Natural killer cell treated with Interleukin-12 subunit alpha and Interleukin-12 subunit beta and Interleukin-15 and Interleukin-18, amount 100 ng/mL, for 72 hours (primary cell): ENCODE measurements at regions not wholly inside any gene's neighbourhood (a gene's known extent, or its start where the extent isn't known, plus 50 kb on each side); places are given as distances from the start of the nearest gene placed in this dataset.
A peak's percentile ranks its signal among the peaks of the same experiment; 100 is the strongest.

Source experiments
- ATAC-seq, 2 donors: fragments of 150-1000 bp; cut with Tn5 transposase in 1 of 2; sonication (Bioruptor Pico), chemical (Tn5 transposase) in 1 of 2; 2 replicates each; pipeline ENCODE4 v1.10.0; 2021
- DNase-seq: peaks from one replicate; pipeline ENCODE4 v3.0.0; 2022; ENCODE audit warnings: low spot score
- H3K27ac Mint-ChIP-seq, 2 donors: 1 replicate in 1 of 2; 2 replicates in 1 of 2; pipeline ENCODE4 v1.8.0; 2022; ENCODE audit warnings: mixed read lengths in 2 of 2, mild to moderate bottlenecking in 1 of 2, moderate library complexity in 1 of 2
- H3K27me3 Mint-ChIP-seq, 2 donors: 1 replicate in 1 of 2; 2 replicates in 1 of 2; pipeline ENCODE4 v1.8.0; 2022; ENCODE audit warnings: mixed read lengths in 2 of 2
- H3K36me3 Mint-ChIP-seq: one replicate; pipeline ENCODE4 v1.8.0; 2022; ENCODE audit warnings: mixed read lengths
- H3K4me1 Mint-ChIP-seq, 2 donors: 1 replicate in 1 of 2; 2 replicates in 1 of 2; pipeline ENCODE4 v1.8.0; 2022; ENCODE audit warnings: low read depth in 2 of 2, mixed read lengths in 2 of 2, mild to moderate bottlenecking in 1 of 2
- H3K4me3 Mint-ChIP-seq: one replicate; pipeline ENCODE4 v1.8.0; 2022; ENCODE audit warnings: mixed read lengths
- H3K9me3 Mint-ChIP-seq: 2 replicates; pipeline ENCODE4 v1.8.0; 2022; ENCODE audit warnings: mixed read lengths

- Mint-ChIP-seq H3K9me3 (no peaks in the 10 kb centered on the region), H3K27ac (no peak overlapping the region), H3K27me3 (no peaks in the 10 kb centered on the region), H3K36me3 (no peaks in the 10 kb centered on the region), H3K4me1 (peaks cover 1 to 2% of the 10 kb centered on the region in 2 donors), H3K4me3 (no peak overlapping the region)
- ATAC-seq (peak in 1 of 2 donors; percentile 32), DNase-seq (no peak)
Observed at GRCh38 chr21:17930093-17930492, 110.9 kb upstream of the C21orf91 start.

GRCh38 chr21:17929510-17929909, 110.4 kb upstream of the C21orf91 start:
- H3K4me3 Mint-ChIP-seq: no peak overlapping the region
- H3K27ac Mint-ChIP-seq: no peak overlapping the region
- no peaks in the 10 kb centered on the region for H3K9me3 Mint-ChIP-seq
- no peaks in the 10 kb centered on the region for H3K36me3 Mint-ChIP-seq
- H3K4me1 Mint-ChIP-seq: peaks cover 5% of the 10 kb centered on the region in 2 donors
- ATAC-seq (no peak), DNase-seq (no peak)
- H3K27me3 Mint-ChIP-seq: no peaks in the 10 kb centered on the region

GRCh38 chr21:17925899-17926298, 106.7 kb upstream of the C21orf91 start:
- ATAC-seq: no peak
- no peak for DNase-seq
- H3K27me3 Mint-ChIP-seq: peaks cover 6 to 10% of the 10 kb centered on the region in 2 donors
- no peaks in the 10 kb centered on the region for H3K9me3 Mint-ChIP-seq
- peaks cover 8 to 10% of the 10 kb centered on the region in 2 donors for H3K4me1 Mint-ChIP-seq
- H3K36me3 Mint-ChIP-seq: no peaks in the 10 kb centered on the region
- H3K27ac Mint-ChIP-seq: no peak overlapping the region
- H3K4me3 Mint-ChIP-seq: no peak overlapping the region

- H3K4me1 Mint-ChIP-seq: peaks cover 8 to 10% of the 10 kb centered on the region in 2 donors
- peaks cover 6 to 10% of the 10 kb centered on the region in 2 donors for H3K27me3 Mint-ChIP-seq
- ATAC-seq (peak; percentile 87 to 90), DNase-seq (peak; percentile 64)
- peaks cover 3% of the 10 kb centered on the region for H3K36me3 Mint-ChIP-seq
- no peak overlapping the region for H3K27ac Mint-ChIP-seq
- no peaks in the 10 kb centered on the region for H3K9me3 Mint-ChIP-seq
- H3K4me3 Mint-ChIP-seq: no peak overlapping the region
Observed at GRCh38 chr21:17925000-17925610, 105.9 kb upstream of the C21orf91 start.

GRCh38 chr21:17921579-17922530, 102.7 kb upstream of the C21orf91 start:
- Mint-ChIP-seq H3K27ac (no peak overlapping the region), H3K4me3 (no peak overlapping the region), H3K27me3 (peaks cover 6 to 10% of the 10 kb centered on the region in 2 donors), H3K36me3 (peaks cover 14% of the 10 kb centered on the region), H3K4me1 (peaks cover 8 to 10% of the 10 kb centered on the region in 2 donors), H3K9me3 (no peaks in the 10 kb centered on the region)
- no peak for ATAC-seq
- no peak for DNase-seq

- H3K9me3 Mint-ChIP-seq: no peaks in the 10 kb centered on the region
Observed at GRCh38 chr21:17915976-17916375, 96.8 kb upstream of the C21orf91 start.

GRCh38 chr21:17911628-17912027, 92.5 kb upstream of the C21orf91 start:
- H3K27ac Mint-ChIP-seq: no peak overlapping the region
- no peak overlapping the region for H3K4me3 Mint-ChIP-seq
- no peaks in the 10 kb centered on the region for H3K9me3 Mint-ChIP-seq

More at GRCh38 chr21:17915976-17916375, 96.8 kb upstream of the C21orf91 start:
- DNase-seq (no peak), ATAC-seq (no peak)
- no peak overlapping the region for H3K4me3 Mint-ChIP-seq
- no peaks in the 10 kb centered on the region for H3K4me1 Mint-ChIP-seq
- peaks cover 5 to 6% of the 10 kb centered on the region in 2 donors for H3K27me3 Mint-ChIP-seq
- H3K36me3 Mint-ChIP-seq: peaks cover 14% of the 10 kb centered on the region
- H3K27ac Mint-ChIP-seq: no peak overlapping the region

GRCh38 chr21:17903929-17904639, 84.9 kb upstream of the C21orf91 start:
- ATAC-seq (no peak), DNase-seq (no peak)
- Mint-ChIP-seq H3K4me3 (no peak overlapping the region), H3K36me3 (peaks cover 11% of the 10 kb centered on the region), H3K4me1 (peaks cover 11 to 13% of the 10 kb centered on the region in 2 donors), H3K27me3 (no peaks in the 10 kb centered on the region), H3K9me3 (peaks cover 2% of the 10 kb centered on the region), H3K27ac (no peak overlapping the region)

More at GRCh38 chr21:17911628-17912027, 92.5 kb upstream of the C21orf91 start:
- H3K27me3 Mint-ChIP-seq: peaks cover 4 to 6% of the 10 kb centered on the region in 2 donors
- no peak for DNase-seq
- H3K4me1 Mint-ChIP-seq: no peaks in the 10 kb centered on the region
- ATAC-seq: no peak
- no peaks in the 10 kb centered on the region for H3K36me3 Mint-ChIP-seq

- H3K27ac Mint-ChIP-seq: peak overlapping the region in 1 of 2 donors; percentile 32
- H3K4me1 Mint-ChIP-seq: peaks cover 11 to 13% of the 10 kb centered on the region in 2 donors
- ATAC-seq (no peak), DNase-seq (no peak)
- H3K4me3 Mint-ChIP-seq: no peak overlapping the region
- no peaks in the 10 kb centered on the region for H3K27me3 Mint-ChIP-seq
- H3K36me3 Mint-ChIP-seq: peaks cover 15% of the 10 kb centered on the region
- H3K9me3 Mint-ChIP-seq: peaks cover 3% of the 10 kb centered on the region
Observed at GRCh38 chr21:17903029-17903806, 84.1 kb upstream of the C21orf91 start.

- Mint-ChIP-seq H3K36me3 (peaks cover 29% of the 10 kb centered on the region), H3K27me3 (no peaks in the 10 kb centered on the region), H3K4me1 (peaks cover 17 to 19% of the 10 kb centered on the region in 2 donors), H3K27ac (peak overlapping the region; percentile 9 to 85), H3K9me3 (peaks cover 3% of the 10 kb centered on the region), H3K4me3 (peak overlapping the region; percentile 8)
- no peak for ATAC-seq
- DNase-seq: no peak
Observed at GRCh38 chr21:17901458-17902079, 82.4 kb upstream of the C21orf91 start.

GRCh38 chr21:17900990-17901385, 81.8 kb upstream of the C21orf91 start:
- H3K9me3 Mint-ChIP-seq: peaks cover 3% of the 10 kb centered on the region
- no peak for ATAC-seq
- H3K36me3 Mint-ChIP-seq: peaks cover 35% of the 10 kb centered on the region
- H3K4me3 Mint-ChIP-seq: no peak overlapping the region
- peak overlapping the region in 1 of 2 donors; percentile 85 for H3K27ac Mint-ChIP-seq
- H3K4me1 Mint-ChIP-seq: peaks cover 17 to 19% of the 10 kb centered on the region in 2 donors
- no peak for DNase-seq
- H3K27me3 Mint-ChIP-seq: no peaks in the 10 kb centered on the region

- DNase-seq: no peak
Observed at GRCh38 chr21:17900281-17900989, 81.3 kb upstream of the C21orf91 start.

More at GRCh38 chr21:17900281-17900989, 81.3 kb upstream of the C21orf91 start:
- H3K27ac Mint-ChIP-seq: peak overlapping the region in 1 of 2 donors; percentile 56
- H3K27me3 Mint-ChIP-seq: peaks cover 0 to 4% of the 10 kb centered on the region in 2 donors
- peaks cover 35% of the 10 kb centered on the region for H3K36me3 Mint-ChIP-seq
- ATAC-seq: no peak
- H3K9me3 Mint-ChIP-seq: peaks cover 3% of the 10 kb centered on the region
- peaks cover 17 to 19% of the 10 kb centered on the region in 2 donors for H3K4me1 Mint-ChIP-seq
- no peak overlapping the region for H3K4me3 Mint-ChIP-seq
